ENCODE measurements at regions not wholly inside any gene's neighbourhood (a gene's known extent, or its start where the extent isn't known, plus 50 kb on each side); places are given as distances from the start of the nearest gene placed in this dataset.

- no TSS peak for BruUV-seq (replicated peaks)
- intact Hi-C loops (cut with micrococcal nuclease; ENCODE audit: unreplicated experiment) = no loop called here
- H3K9me3 ChIP-seq (ENCODE audit: low read length) = no peaks in the 10 kb centered on the region
- H3K9me2 ChIP-seq (ENCODE audit: insufficient read depth, low read length) = no peaks in the 10 kb centered on the region
- no peak overlapping the region for H2AFZ ChIP-seq (ENCODE audit: low read length)
- POLR2A ChIA-PET = no interaction called here
- H3K79me2 ChIP-seq (ENCODE audit: insufficient read depth, low read depth, low read length) = no peaks in the 10 kb centered on the region
- no peaks in the 10 kb centered on the region for H3K4me1 ChIP-seq (ENCODE audit: insufficient read depth, low read length, poor library complexity, severe bottlenecking)
- H3K4me2 ChIP-seq (ENCODE audit: low read length) = no peak overlapping the region
- no peak overlapping the region for H3K4me3 ChIP-seq (ENCODE audit: low read depth, low read length, poor library complexity, severe bottlenecking)
- no peaks in the 10 kb centered on the region for H4K20me1 ChIP-seq (ENCODE audit: insufficient read depth, low read length)
- CTCF ChIA-PET (ENCODE audit: unreplicated experiment) = no interaction called here
- no peak for TF ChIP-seq CTCF (conservative IDR thresholded peaks at IDR 0.05; ENCODE audit: low read length)
- no peak for TF ChIP-seq EZH2phosphoT487 (IDR thresholded peaks at IDR 0.05; ENCODE audit: borderline replicate concordance, low read depth, low read length)
- DNase-seq (ENCODE audit: low spot score) = no peak
- H3K27ac ChIP-seq (ENCODE audit: low read depth, low read length, poor library complexity, severe bottlenecking) = no peak overlapping the region
- no peaks in the 10 kb centered on the region for H3K36me3 ChIP-seq (ENCODE audit: insufficient read depth, low read length)
These were observed 325.6 kb upstream of the USP15 start for GRCh38 chr12:61934564-61934963.

GRCh38 chr12:61939977-61940376 is 320.2 kb upstream of the USP15 start:
- Histone ChIP-seq H3K4me3 (ENCODE audit: low read depth, low read length, poor library complexity, severe bottlenecking) (no peak overlapping the region), H3K27ac (ENCODE audit: low read depth, low read length, poor library complexity, severe bottlenecking) (no peak overlapping the region), H3K9me2 (ENCODE audit: insufficient read depth, low read length) (no peaks in the 10 kb centered on the region), H4K20me1 (ENCODE audit: insufficient read depth, low read length) (no peaks in the 10 kb centered on the region), H3K36me3 (ENCODE audit: insufficient read depth, low read length) (no peaks in the 10 kb centered on the region), H2AFZ (ENCODE audit: low read length) (no peak overlapping the region), H3K9me3 (ENCODE audit: low read length) (no peaks in the 10 kb centered on the region), H3K4me2 (ENCODE audit: low read length) (no peak overlapping the region), H3K4me1 (ENCODE audit: insufficient read depth, low read length, poor library complexity, severe bottlenecking) (no peaks in the 10 kb centered on the region), H3K79me2 (ENCODE audit: insufficient read depth, low read depth, low read length) (no peaks in the 10 kb centered on the region)
- ChIA-PET POLR2A (no interaction called here), CTCF (ENCODE audit: unreplicated experiment) (no interaction called here)
- no peak for DNase-seq (ENCODE audit: low spot score)
- no TSS peak for BruUV-seq (replicated peaks)
- intact Hi-C loops (cut with micrococcal nuclease; ENCODE audit: unreplicated experiment) = no loop called here
- TF ChIP-seq CTCF (conservative IDR thresholded peaks at IDR 0.05; ENCODE audit: low read length) (no peak), EZH2phosphoT487 (IDR thresholded peaks at IDR 0.05; ENCODE audit: borderline replicate concordance, low read depth, low read length) (no peak)

- no peaks in the 10 kb centered on the region for H3K36me3 ChIP-seq (ENCODE audit: insufficient read depth, low read length)
- no peaks in the 10 kb centered on the region for H3K4me1 ChIP-seq (ENCODE audit: insufficient read depth, low read length, poor library complexity, severe bottlenecking)
- H3K4me2 ChIP-seq (ENCODE audit: low read length) = no peak overlapping the region
- no peak overlapping the region for H3K4me3 ChIP-seq (ENCODE audit: low read depth, low read length, poor library complexity, severe bottlenecking)
- TF ChIP-seq EZH2phosphoT487 (IDR thresholded peaks at IDR 0.05; ENCODE audit: borderline replicate concordance, low read depth, low read length) = no peak
- TF ChIP-seq CTCF (conservative IDR thresholded peaks at IDR 0.05; ENCODE audit: low read length) = no peak
- no peaks in the 10 kb centered on the region for H3K9me3 ChIP-seq (ENCODE audit: low read length)
- no peaks in the 10 kb centered on the region for H3K9me2 ChIP-seq (ENCODE audit: insufficient read depth, low read length)
- H3K27ac ChIP-seq (ENCODE audit: low read depth, low read length, poor library complexity, severe bottlenecking) = no peak overlapping the region
- BruUV-seq (replicated peaks) = no TSS peak
- H2AFZ ChIP-seq (ENCODE audit: low read length) = no peak overlapping the region
- CTCF ChIA-PET (ENCODE audit: unreplicated experiment) = no interaction called here
- intact Hi-C loops (cut with micrococcal nuclease; ENCODE audit: unreplicated experiment) = no loop called here
- POLR2A ChIA-PET = interaction anchor here (0.8 kb wide), 1 partner anchor 13 kb away, joined by 4 read pairs; no protein-coding TSS in a partner anchor
- no peaks in the 10 kb centered on the region for H3K79me2 ChIP-seq (ENCODE audit: insufficient read depth, low read depth, low read length)
- no peak for DNase-seq (ENCODE audit: low spot score)
- H4K20me1 ChIP-seq (ENCODE audit: insufficient read depth, low read length) = no peaks in the 10 kb centered on the region
These were observed 303.7 kb upstream of the USP15 start for GRCh38 chr12:61956545-61956944.

Data from OCI-LY7 (cell line).